ENCODE measurements at regions not wholly inside any gene's neighbourhood (a gene's known extent, or its start where the extent isn't known, plus 50 kb on each side); places are given as distances from the start of the nearest gene placed in this dataset.

DNA sequence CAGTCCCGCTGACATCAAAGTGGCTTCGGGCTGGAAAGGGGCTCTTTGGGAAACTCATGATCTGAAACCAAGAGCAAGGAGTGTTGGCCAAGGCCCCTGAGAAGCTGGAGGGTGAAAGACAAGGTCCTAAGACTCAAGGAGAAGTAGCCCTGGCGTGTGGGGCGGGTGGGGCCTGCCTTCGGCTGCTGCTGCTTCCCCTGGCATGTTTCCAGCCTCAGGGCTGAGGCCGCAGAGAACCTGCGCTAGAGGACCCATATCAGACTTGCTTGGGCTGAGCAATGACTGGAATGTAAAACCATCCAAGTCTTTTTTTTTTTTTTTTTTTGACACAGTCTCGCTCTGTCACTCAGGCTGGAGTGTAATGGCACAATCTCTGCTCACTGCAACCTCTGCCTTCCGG, 67.5 kb upstream of the GCSH start:
- Histone ChIP-seq H3K23ac (ENCODE audit: insufficient read length, low read depth, low read length) (no peak overlapping the region), H3K4me1 (ENCODE audit: insufficient read depth, low read length) (no peaks in the 10 kb centered on the region), H3K79me2 (ENCODE audit: insufficient read depth, low read length) (no peaks in the 10 kb centered on the region), H3K23me2 (ENCODE audit: insufficient read length, low read depth, low read length, poor library complexity, severe bottlenecking) (no peaks in the 10 kb centered on the region), H4K91ac (ENCODE audit: insufficient read length, low read depth, low read length) (no peak overlapping the region), H3K9ac (ENCODE audit: extremely low read depth, insufficient read length, low read length) (no peak overlapping the region), H2BK120ac (ENCODE audit: low read depth, low read length, poor library complexity, severe bottlenecking) (no peak overlapping the region), H3K4ac (ENCODE audit: low read depth, low read length) (no peak overlapping the region), H4K8ac (replicated peaks; ENCODE audit: insufficient read length, low read depth, low read length) (no peak overlapping the region), H2BK12ac (ENCODE audit: insufficient read length, low read depth, low read length) (no peak overlapping the region), H2AFZ (ENCODE audit: low read length) (no peak overlapping the region), H3K56ac (ENCODE audit: insufficient read length, low read depth, low read length) (no peak overlapping the region), H3K4me2 (ENCODE audit: insufficient read depth, insufficient read length, low read length) (no peak overlapping the region), H3K14ac (ENCODE audit: insufficient read depth, low read length) (no peak overlapping the region), H3K79me1 (ENCODE audit: insufficient read depth, low read depth, low read length, poor library complexity, severe bottlenecking) (no peaks in the 10 kb centered on the region), H2BK15ac (ENCODE audit: low read depth, low read length) (no peak overlapping the region), H3K27me3 (ENCODE audit: insufficient read depth, low read length) (no peaks in the 10 kb centered on the region), H3K27ac (ENCODE audit: insufficient read length, low read depth, low read length) (no peak overlapping the region), H2BK20ac (ENCODE audit: low read depth, low read length, poor library complexity, severe bottlenecking) (no peak overlapping the region), H4K20me1 (ENCODE audit: control insufficient read depth, insufficient read depth, insufficient read length) (no peaks in the 10 kb centered on the region), H3K9me3 (ENCODE audit: control insufficient read depth, low read depth, low read length) (no peaks in the 10 kb centered on the region), H3T11ph (ENCODE audit: low read length) (no peak overlapping the region), H3K18ac (ENCODE audit: insufficient read length, low read depth, low read length) (no peak overlapping the region), H2BK5ac (ENCODE audit: insufficient read length, low read length) (no peak overlapping the region), H2AK5ac (ENCODE audit: insufficient read length, low read length) (no peak overlapping the region), H4K5ac (ENCODE audit: insufficient read length, low read depth, low read length) (no peak overlapping the region)
- no peak overlapping the region; a peak in 1 of 7 replicates for H3K27ac Mint-ChIP-seq
- no peak for DNase-seq
- H3K9me3 Mint-ChIP-seq: peaks cover 3 to 4% of the 10 kb centered on the region in 2 experiments; a peak in 4 of 5 replicates
- no CpG with 5 or more reads among the region's 9 CpGs for WGBS (ENCODE audit: extremely low coverage, insufficient read length, low lambda C conversion rate)
- TF ChIP-seq, protein P1, sequence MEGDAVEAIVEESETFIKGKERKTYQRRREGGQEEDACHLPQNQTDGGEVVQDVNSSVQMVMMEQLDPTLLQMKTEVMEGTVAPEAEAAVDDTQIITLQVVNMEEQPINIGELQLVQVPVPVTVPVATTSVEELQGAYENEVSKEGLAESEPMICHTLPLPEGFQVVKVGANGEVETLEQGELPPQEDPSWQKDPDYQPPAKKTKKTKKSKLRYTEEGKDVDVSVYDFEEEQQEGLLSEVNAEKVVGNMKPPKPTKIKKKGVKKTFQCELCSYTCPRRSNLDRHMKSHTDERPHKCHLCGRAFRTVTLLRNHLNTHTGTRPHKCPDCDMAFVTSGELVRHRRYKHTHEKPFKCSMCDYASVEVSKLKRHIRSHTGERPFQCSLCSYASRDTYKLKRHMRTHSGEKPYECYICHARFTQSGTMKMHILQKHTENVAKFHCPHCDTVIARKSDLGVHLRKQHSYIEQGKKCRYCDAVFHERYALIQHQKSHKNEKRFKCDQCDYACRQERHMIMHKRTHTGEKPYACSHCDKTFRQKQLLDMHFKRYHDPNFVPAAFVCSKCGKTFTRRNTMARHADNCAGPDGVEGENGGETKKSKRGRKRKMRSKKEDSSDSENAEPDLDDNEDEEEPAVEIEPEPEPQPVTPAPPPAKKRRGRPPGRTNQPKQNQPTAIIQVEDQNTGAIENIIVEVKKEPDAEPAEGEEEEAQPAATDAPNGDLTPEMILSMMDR (conservative IDR thresholded peaks at IDR 0.05): no peak
- H3K27me3 Mint-ChIP-seq (ENCODE audit: low read depth): peaks cover 2% of the 10 kb centered on the region; the same call in 1 of the 2 replicates
- H3K36me3 Mint-ChIP-seq (ENCODE audit: insufficient read depth in 1 of 3, low read depth in 3 of 3): peaks cover 0 to 2% (median 0%) of the 10 kb centered on the region in 3 experiments; a peak in 1 of 7 replicates
- H3K4me3 Mint-ChIP-seq: no peak overlapping the region
- H3K4me1 Mint-ChIP-seq: peaks cover 0 to 8% of the 10 kb centered on the region in 2 experiments; a peak in 1 of 4 replicates

Measured in H9 (cell line).